Endothelial cell (in vitro differentiated cells): ENCODE measurements at regions not wholly inside any gene's neighbourhood (a gene's known extent, or its start where the extent isn't known, plus 50 kb on each side); places are given as distances from the start of the nearest gene placed in this dataset.

Experiments used
- DNase-seq: peaks from one replicate; pipeline ENCODE4 v3.0.0; 2021; ENCODE audit warnings: low spot score
- H3K27ac Mint-ChIP-seq: one replicate; pipeline ENCODE4 v1.8.0; 2021; ENCODE audit warnings: mixed read lengths, inconsistent platforms; ENCODE audit not compliant: unreplicated experiment
- H3K27me3 Mint-ChIP-seq: one replicate; pipeline ENCODE4 v1.8.0; 2021; ENCODE audit warnings: mild to moderate bottlenecking, moderate library complexity, mixed read lengths, inconsistent platforms; ENCODE audit not compliant: unreplicated experiment
- H3K36me3 Mint-ChIP-seq: one replicate; pipeline ENCODE4 v1.8.0; 2021; ENCODE audit warnings: mild to moderate bottlenecking, low read depth, mixed read lengths, inconsistent platforms; ENCODE audit not compliant: unreplicated experiment
- H3K4me1 Mint-ChIP-seq: one replicate; pipeline ENCODE4 v1.8.0; 2021; ENCODE audit warnings: mild to moderate bottlenecking, mixed read lengths, inconsistent platforms; ENCODE audit not compliant: unreplicated experiment
- H3K4me3 Mint-ChIP-seq: one replicate; pipeline ENCODE4 v1.8.0; 2021; ENCODE audit warnings: mild to moderate bottlenecking, mixed read lengths, inconsistent platforms; ENCODE audit not compliant: unreplicated experiment
- H3K9me3 Mint-ChIP-seq: one replicate; pipeline ENCODE4 v1.8.0; 2021; ENCODE audit warnings: mixed read lengths, inconsistent platforms; ENCODE audit not compliant: unreplicated experiment
- TF ChIP-seq, protein P1 (sequence below): fragments of 200-600 bp; sonication (generic); IDR thresholded peaks from one replicate; pipeline ENCODE4 v1.5.0; 2021; ENCODE audit warnings: antibody characterized with exemption; ENCODE audit not compliant: unreplicated experiment

GRCh38 chr4:4921077-4921476, 61.6 kb downstream of the MSX1 start:
- Mint-ChIP-seq H3K27me3 (peaks cover 4% of the 10 kb centered on the region), H3K4me3 (no peak overlapping the region), H3K9me3 (no peaks in the 10 kb centered on the region), H3K4me1 (no peaks in the 10 kb centered on the region), H3K27ac (no peak overlapping the region), H3K36me3 (peaks cover 3% of the 10 kb centered on the region)
- no peak for DNase-seq
- TF ChIP-seq, protein P1, sequence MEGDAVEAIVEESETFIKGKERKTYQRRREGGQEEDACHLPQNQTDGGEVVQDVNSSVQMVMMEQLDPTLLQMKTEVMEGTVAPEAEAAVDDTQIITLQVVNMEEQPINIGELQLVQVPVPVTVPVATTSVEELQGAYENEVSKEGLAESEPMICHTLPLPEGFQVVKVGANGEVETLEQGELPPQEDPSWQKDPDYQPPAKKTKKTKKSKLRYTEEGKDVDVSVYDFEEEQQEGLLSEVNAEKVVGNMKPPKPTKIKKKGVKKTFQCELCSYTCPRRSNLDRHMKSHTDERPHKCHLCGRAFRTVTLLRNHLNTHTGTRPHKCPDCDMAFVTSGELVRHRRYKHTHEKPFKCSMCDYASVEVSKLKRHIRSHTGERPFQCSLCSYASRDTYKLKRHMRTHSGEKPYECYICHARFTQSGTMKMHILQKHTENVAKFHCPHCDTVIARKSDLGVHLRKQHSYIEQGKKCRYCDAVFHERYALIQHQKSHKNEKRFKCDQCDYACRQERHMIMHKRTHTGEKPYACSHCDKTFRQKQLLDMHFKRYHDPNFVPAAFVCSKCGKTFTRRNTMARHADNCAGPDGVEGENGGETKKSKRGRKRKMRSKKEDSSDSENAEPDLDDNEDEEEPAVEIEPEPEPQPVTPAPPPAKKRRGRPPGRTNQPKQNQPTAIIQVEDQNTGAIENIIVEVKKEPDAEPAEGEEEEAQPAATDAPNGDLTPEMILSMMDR, result no peak

- H3K27ac Mint-ChIP-seq, result no peak overlapping the region
- DNase-seq, result no peak
- H3K4me1 Mint-ChIP-seq, result no peaks in the 10 kb centered on the region
- peaks cover 4% of the 10 kb centered on the region for H3K27me3 Mint-ChIP-seq
- peaks cover 3% of the 10 kb centered on the region for H3K36me3 Mint-ChIP-seq
- TF ChIP-seq, protein P1, result no peak
- H3K9me3 Mint-ChIP-seq, result no peaks in the 10 kb centered on the region
- H3K4me3 Mint-ChIP-seq, result no peak overlapping the region
Observed at GRCh38 chr4:4922441-4922840, 63.0 kb downstream of the MSX1 start.

GRCh38 chr4:4923201-4923600, 63.7 kb downstream of the MSX1 start:
- Mint-ChIP-seq H3K4me3 (no peak overlapping the region), H3K4me1 (no peaks in the 10 kb centered on the region), H3K27me3 (peaks cover 4% of the 10 kb centered on the region), H3K36me3 (peaks cover 1% of the 10 kb centered on the region), H3K27ac (no peak overlapping the region), H3K9me3 (no peaks in the 10 kb centered on the region)
- DNase-seq, result no peak
- TF ChIP-seq, protein P1, result no peak

GRCh38 chr4:4930677-4931076, 71.2 kb downstream of the MSX1 start:
- H3K4me3 Mint-ChIP-seq, result no peak overlapping the region

GRCh38 chr4:4935974-4936373, 76.5 kb downstream of the MSX1 start:
- no peak overlapping the region for H3K27ac Mint-ChIP-seq
- no peak overlapping the region for H3K4me3 Mint-ChIP-seq
- TF ChIP-seq, protein P1, result no peak
- no peaks in the 10 kb centered on the region for H3K36me3 Mint-ChIP-seq
- DNase-seq, result no peak
- H3K4me1 Mint-ChIP-seq, result no peaks in the 10 kb centered on the region
- no peaks in the 10 kb centered on the region for H3K27me3 Mint-ChIP-seq
- H3K9me3 Mint-ChIP-seq, result no peaks in the 10 kb centered on the region

More at GRCh38 chr4:4930677-4931076, 71.2 kb downstream of the MSX1 start:
- H3K9me3 Mint-ChIP-seq, result no peaks in the 10 kb centered on the region
- H3K27me3 Mint-ChIP-seq, result no peaks in the 10 kb centered on the region
- TF ChIP-seq, protein P1, result no peak
- no peak for DNase-seq
- H3K27ac Mint-ChIP-seq, result no peak overlapping the region
- no peaks in the 10 kb centered on the region for H3K4me1 Mint-ChIP-seq
- H3K36me3 Mint-ChIP-seq, result no peaks in the 10 kb centered on the region
